Trophoblast cell (in vitro differentiated cells and primary cell): ENCODE measurements at regions not wholly inside any gene's neighbourhood (a gene's known extent, or its start where the extent isn't known, plus 50 kb on each side); places are given as distances from the start of the nearest gene placed in this dataset.
A peak's percentile ranks its signal among the peaks of the same experiment; 100 is the strongest.

Experiments used
- DNase-seq, 2 donors: peaks; one replicate each; pipeline ENCODE4 v3.0.0-alpha.2; 2016
- H2AFZ ChIP-seq: 2 replicates; pipeline ENCODE4 v1.6.1; 2013; ENCODE audit warnings: low read length, moderate library complexity, mild to moderate bottlenecking; ENCODE audit not compliant: insufficient read depth, poor library complexity
- H2AK5ac ChIP-seq: 2 replicates; pipeline ENCODE4 v1.6.1; 2013; ENCODE audit warnings: mild to moderate bottlenecking, low read length
- H2BK120ac ChIP-seq: 2 replicates; pipeline ENCODE4 v1.6.1; 2013; ENCODE audit warnings: low read length, mild to moderate bottlenecking, moderate library complexity; ENCODE audit not compliant: insufficient read depth, poor library complexity
- H2BK12ac ChIP-seq: 2 replicates; pipeline ENCODE4 v1.6.1; 2013; ENCODE audit warnings: mild to moderate bottlenecking, low read length, moderate library complexity
- H2BK5ac ChIP-seq: 2 replicates; pipeline ENCODE4 v1.6.1; 2013; ENCODE audit warnings: low read length, low read depth, moderate library complexity, mild to moderate bottlenecking; ENCODE audit not compliant: poor library complexity
- H3K14ac ChIP-seq: 2 replicates; pipeline ENCODE4 v1.6.1; 2013; ENCODE audit warnings: mild to moderate bottlenecking, low read length
- H3K18ac ChIP-seq: 2 replicates; pipeline ENCODE4 v1.6.1; 2013; ENCODE audit warnings: mild to moderate bottlenecking, low read length
- H3K23ac ChIP-seq: 2 replicates; pipeline ENCODE4 v1.6.1; 2013; ENCODE audit warnings: low read length
- H3K27ac ChIP-seq: 2 replicates; pipeline ENCODE4 v1.5.1; 2013; ENCODE audit warnings: low read depth, mild to moderate bottlenecking, inconsistent platforms, low read length, moderate library complexity
- H3K27me3 ChIP-seq: 2 replicates; pipeline ENCODE4 v1.6.1; 2013; ENCODE audit warnings: inconsistent platforms, mild to moderate bottlenecking, low read length, moderate library complexity; ENCODE audit not compliant: insufficient read depth
- H3K36me3 ChIP-seq, 2 experiments: 1 replicate in 1 of 2; 2 replicates in 1 of 2; pipeline ENCODE4 v1.6.1; 2013; ENCODE audit warnings: low read length in 2 of 2, mild to moderate bottlenecking in 2 of 2, moderate library complexity in 1 of 2; ENCODE audit not compliant: insufficient read depth in 2 of 2, control insufficient read depth in 1 of 2
- H3K4ac ChIP-seq: 2 replicates; pipeline ENCODE4 v1.6.1; 2013; ENCODE audit warnings: low read depth, mild to moderate bottlenecking, low read length, moderate library complexity
- H3K4me1 ChIP-seq, 2 experiments: 1 replicate in 1 of 2; 2 replicates in 1 of 2; pipeline ENCODE4 v1.6.1; 2013; ENCODE audit warnings: low read length in 2 of 2, mild to moderate bottlenecking in 2 of 2, moderate library complexity in 1 of 2; ENCODE audit not compliant: insufficient read depth in 2 of 2, control insufficient read depth in 1 of 2
- H3K4me2 ChIP-seq: 2 replicates; pipeline ENCODE4 v1.6.1; 2013; ENCODE audit warnings: inconsistent platforms, mild to moderate bottlenecking, low read length, moderate library complexity
- H3K4me3 ChIP-seq: 2 replicates; pipeline ENCODE4 v1.5.1; 2013; ENCODE audit warnings: mild to moderate bottlenecking, low read depth, low read length, inconsistent platforms
- H3K79me1 ChIP-seq: one replicate; pipeline ENCODE4 v1.6.1; 2013; ENCODE audit warnings: low read length
- H3K79me2 ChIP-seq: 2 replicates; pipeline ENCODE4 v1.6.1; 2013; ENCODE audit warnings: low read length, mild to moderate bottlenecking; ENCODE audit not compliant: control insufficient read depth, insufficient read depth, poor library complexity
- H3K9ac ChIP-seq: 2 replicates; pipeline ENCODE4 v1.6.1; 2013; ENCODE audit warnings: mild to moderate bottlenecking, low read length
- H3K9me3 ChIP-seq: 2 replicates; pipeline ENCODE4 v1.6.1; 2013; ENCODE audit warnings: low read depth, mild to moderate bottlenecking, control low read depth, inconsistent platforms, low read length; ENCODE audit not compliant: insufficient read depth
- H4K12ac ChIP-seq: 2 replicates; pipeline ENCODE4 v1.6.1; 2013; ENCODE audit warnings: low read depth, mild to moderate bottlenecking, low read length, moderate library complexity
- H4K8ac ChIP-seq: 2 replicates; pipeline ENCODE4 v1.6.1; 2013; ENCODE audit warnings: low read depth, mild to moderate bottlenecking, low read length, moderate library complexity
- H4K91ac ChIP-seq: one replicate; pipeline ENCODE4 v1.6.1; 2013; ENCODE audit warnings: low read depth, mild to moderate bottlenecking, low read length, moderate library complexity
- WGBS: extraction: QIAGEN DNeasy Blood & Tissue Kit; methylation state at CpG from one replicate; pipeline ENCODE4 v1.1.7; 2013; ENCODE audit warnings: missing lambda C conversion rate; ENCODE audit not compliant: insufficient read length, insufficient coverage; ENCODE audit errors: extremely low coverage; 5-methylcytosine and 5-hydroxymethylcytosine counted together

DNA sequence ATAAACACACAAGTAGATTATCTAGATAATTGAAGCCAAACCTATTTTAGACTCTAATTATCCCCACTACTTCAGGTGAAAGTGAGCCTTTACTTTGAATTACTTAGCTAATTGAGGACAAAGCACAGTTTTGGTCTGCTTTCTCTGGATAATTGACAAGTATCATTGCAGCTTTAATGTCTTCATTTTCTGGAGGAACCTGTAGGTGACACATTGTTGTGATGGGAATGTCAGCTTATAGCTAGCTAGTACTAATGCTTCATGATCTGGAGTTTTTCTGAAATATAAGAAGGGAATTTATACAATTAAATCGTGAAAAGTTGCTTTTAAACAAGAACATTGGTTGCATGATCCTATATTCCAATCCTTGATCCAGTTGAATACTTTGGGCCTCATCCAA, 319.3 kb upstream of the CITED2 start:
- no peak overlapping the region for H3K9ac ChIP-seq
- no peak for DNase-seq
- no peaks in the 10 kb centered on the region for H3K79me2 ChIP-seq
- no peak overlapping the region for H3K14ac ChIP-seq
- H3K9me3 ChIP-seq: no peaks in the 10 kb centered on the region
- no CpG with 5 or more reads among the region's 1 CpG for WGBS
- H2BK5ac ChIP-seq: no peak overlapping the region
- no peak overlapping the region for H2AFZ ChIP-seq
- H3K4me2 ChIP-seq: no peak overlapping the region
- H3K36me3 ChIP-seq: no peaks in the 10 kb centered on the region
- no peaks in the 10 kb centered on the region for H3K27me3 ChIP-seq
- H3K4me3 ChIP-seq: no peak overlapping the region
- no peak overlapping the region for H4K8ac ChIP-seq
- no peak overlapping the region for H3K23ac ChIP-seq
- H3K79me1 ChIP-seq: no peaks in the 10 kb centered on the region
- H3K18ac ChIP-seq: no peak overlapping the region
- H4K91ac ChIP-seq: no peak overlapping the region
- H2BK120ac ChIP-seq: no peak overlapping the region
- H3K27ac ChIP-seq: no peak overlapping the region
- no peaks in the 10 kb centered on the region for H3K4me1 ChIP-seq
- H3K4ac ChIP-seq: no peak overlapping the region
- no peak overlapping the region for H2BK12ac ChIP-seq
- H2AK5ac ChIP-seq: no peak overlapping the region
- H4K12ac ChIP-seq: no peak overlapping the region

DNA sequence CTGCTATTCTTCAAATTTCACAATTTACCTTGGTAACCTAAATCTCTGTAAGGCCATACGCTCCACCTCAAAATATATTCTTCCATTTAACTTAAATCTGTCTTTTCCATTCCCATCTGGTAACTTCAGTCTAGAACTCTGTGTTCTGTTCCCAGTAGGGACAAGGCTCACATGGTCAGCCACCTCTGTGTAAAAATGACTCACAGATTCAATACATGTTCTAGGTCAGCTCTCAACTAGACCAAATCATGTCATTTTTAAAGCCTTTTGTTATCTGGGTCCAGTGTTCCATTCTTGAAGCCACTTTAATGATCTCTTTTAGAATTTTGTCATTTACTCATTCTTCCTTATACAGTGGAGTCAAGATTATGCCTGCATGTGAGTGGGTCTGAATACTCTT, 315.6 kb upstream of the CITED2 start:
- Histone ChIP-seq H3K4me1 (no peaks in the 10 kb centered on the region), H2BK120ac (no peak overlapping the region), H3K9me3 (no peaks in the 10 kb centered on the region), H2AFZ (no peak overlapping the region), H3K27me3 (no peaks in the 10 kb centered on the region), H4K12ac (no peak overlapping the region), H3K27ac (no peak overlapping the region), H3K14ac (no peak overlapping the region), H3K18ac (no peak overlapping the region), H3K4ac (no peak overlapping the region), H3K4me3 (no peak overlapping the region), H3K9ac (no peak overlapping the region), H2BK5ac (no peak overlapping the region), H2BK12ac (no peak overlapping the region), H3K79me1 (no peaks in the 10 kb centered on the region), H4K8ac (no peak overlapping the region), H3K79me2 (no peaks in the 10 kb centered on the region), H3K23ac (no peak overlapping the region), H2AK5ac (no peak overlapping the region), H3K4me2 (no peak overlapping the region), H4K91ac (no peak overlapping the region), H3K36me3 (no peaks in the 10 kb centered on the region)
- DNase-seq: no peak
- WGBS: 100% methylated on average over 1 of the region's 1 CpG

DNA sequence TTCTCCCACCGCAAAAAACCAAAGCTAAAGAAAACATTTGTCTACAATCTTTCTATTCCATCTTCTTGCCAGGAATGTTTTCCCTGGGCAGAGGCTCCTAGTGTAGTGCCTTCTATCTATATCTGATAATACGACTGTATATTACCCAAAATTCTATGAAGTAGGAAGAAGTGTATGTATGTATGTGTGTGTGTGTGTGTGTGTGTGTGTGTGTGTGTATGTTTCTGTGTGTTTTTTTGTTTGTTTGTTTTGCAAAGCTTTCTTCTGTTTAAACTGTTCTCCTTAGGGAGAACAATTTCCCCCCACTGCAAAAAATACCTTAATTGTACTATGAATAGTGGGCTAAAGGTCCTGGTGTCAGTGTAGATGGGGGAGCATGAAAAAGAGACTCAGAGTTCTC, 312.6 kb upstream of the CITED2 start:
- H3K27me3 ChIP-seq: no peaks in the 10 kb centered on the region
- H3K18ac ChIP-seq: no peak overlapping the region
- no peak overlapping the region for H2BK120ac ChIP-seq
- no peak overlapping the region for H3K9ac ChIP-seq
- no peak overlapping the region for H4K12ac ChIP-seq
- no peak overlapping the region for H2BK12ac ChIP-seq
- H2BK5ac ChIP-seq: no peak overlapping the region
- no peak overlapping the region for H4K8ac ChIP-seq
- H3K14ac ChIP-seq: no peak overlapping the region
- H3K4me3 ChIP-seq: no peak overlapping the region
- no peak overlapping the region for H4K91ac ChIP-seq
- no peak for DNase-seq
- H3K23ac ChIP-seq: no peak overlapping the region
- no peak overlapping the region for H3K4ac ChIP-seq
- H3K4me1 ChIP-seq: no peaks in the 10 kb centered on the region
- no CpG with 5 or more reads among the region's 2 CpGs for WGBS
- H3K79me2 ChIP-seq: no peaks in the 10 kb centered on the region
- H3K36me3 ChIP-seq: no peaks in the 10 kb centered on the region
- H2AFZ ChIP-seq: no peak overlapping the region
- no peaks in the 10 kb centered on the region for H3K9me3 ChIP-seq
- no peak overlapping the region for H2AK5ac ChIP-seq
- no peak overlapping the region for H3K4me2 ChIP-seq
- H3K27ac ChIP-seq: no peak overlapping the region
- no peaks in the 10 kb centered on the region for H3K79me1 ChIP-seq

DNA sequence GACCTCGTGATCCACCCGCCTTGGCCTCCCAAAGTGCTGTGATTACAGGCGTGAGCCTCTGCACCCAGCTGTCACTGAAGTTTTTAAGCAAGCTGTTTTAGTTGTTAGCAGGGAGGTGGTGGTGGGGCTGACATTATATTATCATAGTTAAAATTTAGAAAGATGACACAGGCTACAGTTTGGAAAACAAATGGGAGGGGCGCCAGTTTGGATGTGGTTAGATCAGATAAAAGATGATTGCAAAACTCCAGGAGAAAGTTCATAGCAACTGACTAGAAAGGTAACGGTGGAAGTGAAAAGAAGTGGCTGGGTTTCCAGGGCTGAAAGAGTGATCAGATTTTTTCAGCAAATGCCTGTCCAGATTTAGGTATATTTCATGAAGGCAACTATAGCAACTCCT, 311.9 kb upstream of the CITED2 start:
- no peak overlapping the region for H2BK12ac ChIP-seq
- no peak overlapping the region for H3K18ac ChIP-seq
- no peaks in the 10 kb centered on the region for H3K27me3 ChIP-seq
- no peak overlapping the region for H4K12ac ChIP-seq
- H3K4ac ChIP-seq: no peak overlapping the region
- H3K79me2 ChIP-seq: no peaks in the 10 kb centered on the region
- no peak overlapping the region for H4K91ac ChIP-seq
- no peak overlapping the region for H3K4me3 ChIP-seq
- H3K14ac ChIP-seq: no peak overlapping the region
- H2AFZ ChIP-seq: no peak overlapping the region
- no peak overlapping the region for H2BK120ac ChIP-seq
- H4K8ac ChIP-seq: no peak overlapping the region
- no peak overlapping the region for H2BK5ac ChIP-seq
- no peaks in the 10 kb centered on the region for H3K9me3 ChIP-seq
- no peak overlapping the region for H3K23ac ChIP-seq
- H3K36me3 ChIP-seq: no peaks in the 10 kb centered on the region
- no peaks in the 10 kb centered on the region for H3K79me1 ChIP-seq
- H2AK5ac ChIP-seq: no peak overlapping the region
- no peak overlapping the region for H3K9ac ChIP-seq
- no peak overlapping the region for H3K4me2 ChIP-seq
- peak in 1 of 2 donors; percentile 48 for DNase-seq
- H3K4me1 ChIP-seq: no peaks in the 10 kb centered on the region
- no CpG with 5 or more reads among the region's 5 CpGs for WGBS
- no peak overlapping the region for H3K27ac ChIP-seq

- no peak overlapping the region for H2AFZ ChIP-seq
- DNase-seq: no peak
- H3K9me3 ChIP-seq: no peaks in the 10 kb centered on the region
- H3K79me2 ChIP-seq: no peaks in the 10 kb centered on the region
- H3K27me3 ChIP-seq: no peaks in the 10 kb centered on the region
- H3K9ac ChIP-seq: no peak overlapping the region
- no peak overlapping the region for H3K4ac ChIP-seq
- no peak overlapping the region for H2AK5ac ChIP-seq
- H4K12ac ChIP-seq: no peak overlapping the region
- no peak overlapping the region for H4K8ac ChIP-seq
- H3K4me1 ChIP-seq: no peaks in the 10 kb centered on the region
- no peak overlapping the region for H4K91ac ChIP-seq
- no peak overlapping the region for H3K18ac ChIP-seq
- H3K23ac ChIP-seq: no peak overlapping the region
- H3K36me3 ChIP-seq: no peaks in the 10 kb centered on the region
- no peak overlapping the region for H2BK120ac ChIP-seq
- no peak overlapping the region for H3K14ac ChIP-seq
- no peak overlapping the region for H3K4me2 ChIP-seq
- H2BK5ac ChIP-seq: no peak overlapping the region
- H2BK12ac ChIP-seq: no peak overlapping the region
- H3K4me3 ChIP-seq: no peak overlapping the region
- no peaks in the 10 kb centered on the region for H3K79me1 ChIP-seq
- H3K27ac ChIP-seq: no peak overlapping the region
Observed at GRCh38 chr6:139685009-139685408, 310.6 kb upstream of the CITED2 start.
